Duodenal mucosa (tissue), 2 donors: ENCODE measurements at regions not wholly inside any gene's neighbourhood (a gene's known extent, or its start where the extent isn't known, plus 50 kb on each side); places are given as distances from the start of the nearest gene placed in this dataset.
"Not testable (repeated sequence)": the region's sequence is repeated elsewhere in the genome, so short reads cannot be mapped to it uniquely, and the experiment has no call there.

Experiments used
- H3K27ac ChIP-seq: one replicate; pipeline ENCODE4 v1.7.0; 2013; ENCODE audit warnings: low read depth, low read length
- H3K27me3 ChIP-seq, 2 donors: one replicate each; pipeline ENCODE4 v1.7.0; 2013; ENCODE audit warnings: low read length in 2 of 2, control low read depth in 1 of 2; ENCODE audit not compliant: insufficient read depth in 2 of 2, control insufficient read depth in 1 of 2
- H3K36me3 ChIP-seq, 2 donors: one replicate each; pipeline ENCODE4 v1.7.0; 2013; ENCODE audit warnings: low read length in 2 of 2, control low read depth in 1 of 2; ENCODE audit not compliant: insufficient read depth in 2 of 2, control insufficient read depth in 1 of 2
- H3K4me1 ChIP-seq, 2 donors: one replicate each; pipeline ENCODE4 v1.7.0; 2013; ENCODE audit warnings: low read length in 2 of 2, control low read depth in 1 of 2; ENCODE audit not compliant: insufficient read depth in 2 of 2, control insufficient read depth in 1 of 2
- H3K4me3 ChIP-seq, 2 donors: one replicate each; pipeline ENCODE4 v1.7.0; 2013; ENCODE audit warnings: low read length in 2 of 2, low read depth in 1 of 2
- H3K9ac ChIP-seq, 2 donors: one replicate each; pipeline ENCODE4 v1.7.0; 2013; ENCODE audit warnings: low read length in 2 of 2, low read depth in 1 of 2
- H3K9me3 ChIP-seq, 2 donors: one replicate each; pipeline ENCODE4 v1.7.0; 2013; ENCODE audit warnings: low read length in 2 of 2, control low read depth in 1 of 2; ENCODE audit not compliant: control insufficient read depth in 1 of 2

- Histone ChIP-seq H3K27me3 (no peaks in the 10 kb centered on the region), H3K27ac (no peak overlapping the region)
These were observed 80.2 kb upstream of the PPP2R2D start for GRCh38 chr10:131820626-131821025.

GRCh38 chr10:131821378-131822012, 79.3 kb upstream of the PPP2R2D start:
- Histone ChIP-seq H3K27ac (no peak overlapping the region), H3K27me3 (no peaks in the 10 kb centered on the region), H3K4me3 (no peak overlapping the region), H3K36me3 (no peaks in the 10 kb centered on the region), H3K9ac (no peak overlapping the region), H3K4me1 (no peaks in the 10 kb centered on the region), H3K9me3 (no peaks in the 10 kb centered on the region)

More at GRCh38 chr10:131820626-131821025, 80.2 kb upstream of the PPP2R2D start:
- Histone ChIP-seq H3K4me1 (no peaks in the 10 kb centered on the region), H3K36me3 (no peaks in the 10 kb centered on the region), H3K9ac (no peak overlapping the region), H3K9me3 (no peaks in the 10 kb centered on the region), H3K4me3 (no peak overlapping the region)

GRCh38 chr10:131822013-131822691, 78.7 kb upstream of the PPP2R2D start:
- H3K4me1 ChIP-seq = no peaks in the 10 kb centered on the region
- no peak overlapping the region for H3K27ac ChIP-seq
- no peaks in the 10 kb centered on the region for H3K27me3 ChIP-seq
- no peaks in the 10 kb centered on the region for H3K9me3 ChIP-seq
- H3K4me3 ChIP-seq = no peak overlapping the region
- H3K36me3 ChIP-seq = no peaks in the 10 kb centered on the region
- H3K9ac ChIP-seq = no peak overlapping the region

- no peak overlapping the region for H3K4me3 ChIP-seq
- no peaks in the 10 kb centered on the region for H3K4me1 ChIP-seq
- no peaks in the 10 kb centered on the region for H3K27me3 ChIP-seq
These were observed 78.0 kb upstream of the PPP2R2D start for GRCh38 chr10:131822692-131823245.

GRCh38 chr10:131823601-131824099, 77.2 kb upstream of the PPP2R2D start:
- not testable (repeated sequence) for H3K36me3 ChIP-seq, H3K9me3 ChIP-seq, H3K27me3 ChIP-seq, H3K4me3 ChIP-seq, H3K9ac ChIP-seq, H3K27ac ChIP-seq, H3K4me1 ChIP-seq

More at GRCh38 chr10:131822692-131823245, 78.0 kb upstream of the PPP2R2D start:
- H3K27ac ChIP-seq = no peak overlapping the region
- no peak overlapping the region for H3K9ac ChIP-seq
- no peaks in the 10 kb centered on the region for H3K9me3 ChIP-seq
- no peaks in the 10 kb centered on the region for H3K36me3 ChIP-seq

- no peak overlapping the region for H3K27ac ChIP-seq
These were observed 76.2 kb upstream of the PPP2R2D start for GRCh38 chr10:131824371-131825149.

GRCh38 chr10:131825150-131825848, 75.5 kb upstream of the PPP2R2D start:
- H3K9ac ChIP-seq = no peak overlapping the region
- H3K36me3 ChIP-seq = no peaks in the 10 kb centered on the region
- H3K4me3 ChIP-seq = no peak overlapping the region
- no peaks in the 10 kb centered on the region for H3K9me3 ChIP-seq
- no peaks in the 10 kb centered on the region for H3K4me1 ChIP-seq
- no peaks in the 10 kb centered on the region for H3K27me3 ChIP-seq
- H3K27ac ChIP-seq = no peak overlapping the region

More at GRCh38 chr10:131824371-131825149, 76.2 kb upstream of the PPP2R2D start:
- Histone ChIP-seq H3K36me3 (no peaks in the 10 kb centered on the region), H3K4me1 (no peaks in the 10 kb centered on the region), H3K9ac (no peak overlapping the region), H3K9me3 (no peaks in the 10 kb centered on the region), H3K27me3 (no peaks in the 10 kb centered on the region), H3K4me3 (no peak overlapping the region)

GRCh38 chr10:131825960-131826650, 74.7 kb upstream of the PPP2R2D start:
- no peaks in the 10 kb centered on the region for H3K27me3 ChIP-seq
- no peak overlapping the region for H3K27ac ChIP-seq
- no peak overlapping the region for H3K4me3 ChIP-seq
- no peaks in the 10 kb centered on the region for H3K4me1 ChIP-seq
- H3K9ac ChIP-seq = no peak overlapping the region
- no peaks in the 10 kb centered on the region for H3K36me3 ChIP-seq
- H3K9me3 ChIP-seq = no peaks in the 10 kb centered on the region

- Histone ChIP-seq H3K36me3 (no peaks in the 10 kb centered on the region), H3K27ac (no peak overlapping the region), H3K9ac (no peak overlapping the region), H3K27me3 (no peaks in the 10 kb centered on the region), H3K4me3 (no peak overlapping the region), H3K4me1 (no peaks in the 10 kb centered on the region), H3K9me3 (no peaks in the 10 kb centered on the region)
These were observed 71.5 kb upstream of the PPP2R2D start for GRCh38 chr10:131829156-131829930.
